ENCODE measurements at regions not wholly inside any gene's neighbourhood (a gene's known extent, or its start where the extent isn't known, plus 50 kb on each side); places are given as distances from the start of the nearest gene placed in this dataset.
"Not testable (repeated sequence)": the region's sequence is repeated elsewhere in the genome, so short reads cannot be mapped to it uniquely, and the experiment has no call there.

GRCh38 chr1:228846952-228847351 is 111.7 kb downstream of the RHOU start:
- no peak for DNase-seq (ENCODE audit: low read depth)
- TF ChIP-seq, protein P1, sequence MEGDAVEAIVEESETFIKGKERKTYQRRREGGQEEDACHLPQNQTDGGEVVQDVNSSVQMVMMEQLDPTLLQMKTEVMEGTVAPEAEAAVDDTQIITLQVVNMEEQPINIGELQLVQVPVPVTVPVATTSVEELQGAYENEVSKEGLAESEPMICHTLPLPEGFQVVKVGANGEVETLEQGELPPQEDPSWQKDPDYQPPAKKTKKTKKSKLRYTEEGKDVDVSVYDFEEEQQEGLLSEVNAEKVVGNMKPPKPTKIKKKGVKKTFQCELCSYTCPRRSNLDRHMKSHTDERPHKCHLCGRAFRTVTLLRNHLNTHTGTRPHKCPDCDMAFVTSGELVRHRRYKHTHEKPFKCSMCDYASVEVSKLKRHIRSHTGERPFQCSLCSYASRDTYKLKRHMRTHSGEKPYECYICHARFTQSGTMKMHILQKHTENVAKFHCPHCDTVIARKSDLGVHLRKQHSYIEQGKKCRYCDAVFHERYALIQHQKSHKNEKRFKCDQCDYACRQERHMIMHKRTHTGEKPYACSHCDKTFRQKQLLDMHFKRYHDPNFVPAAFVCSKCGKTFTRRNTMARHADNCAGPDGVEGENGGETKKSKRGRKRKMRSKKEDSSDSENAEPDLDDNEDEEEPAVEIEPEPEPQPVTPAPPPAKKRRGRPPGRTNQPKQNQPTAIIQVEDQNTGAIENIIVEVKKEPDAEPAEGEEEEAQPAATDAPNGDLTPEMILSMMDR (IDR thresholded peaks at IDR 0.05; ENCODE audit: low read length, missing control alignments) = no peak
- H3K4me3 ChIP-seq (replicated peaks; ENCODE audit: low read depth, low read length) = no peak overlapping the region

DNA sequence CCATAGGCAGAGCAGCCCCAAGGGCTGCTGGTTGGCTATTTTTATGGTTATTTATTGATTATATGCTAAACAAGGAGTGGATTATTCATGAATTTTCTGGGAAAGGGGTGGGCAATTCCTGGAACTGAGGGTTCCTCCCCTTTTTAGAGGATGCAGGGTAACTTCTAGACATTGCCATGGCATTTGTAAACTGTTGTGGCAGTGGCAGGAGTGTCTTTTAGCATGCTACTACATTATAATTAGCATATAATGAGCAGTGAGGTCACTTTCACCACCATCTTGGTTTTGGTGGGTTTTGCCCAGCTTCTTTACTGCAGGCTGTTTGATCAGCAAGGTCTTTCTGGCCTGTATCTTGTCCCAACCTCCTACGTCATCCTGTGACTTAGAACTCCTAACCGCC is 112.2 kb downstream of the RHOU start:
- H3K4me3 ChIP-seq (replicated peaks; ENCODE audit: low read depth, low read length); DNase-seq (ENCODE audit: low read depth): not testable (repeated sequence)

- DNase-seq (ENCODE audit: low read depth) = no peak
- TF ChIP-seq, protein P1 (IDR thresholded peaks at IDR 0.05; ENCODE audit: low read length, missing control alignments) = no peak
- H3K4me3 ChIP-seq (replicated peaks; ENCODE audit: low read depth, low read length) = no peak overlapping the region
Observed at GRCh38 chr1:228848406-228848805, 113.1 kb downstream of the RHOU start.

DNA sequence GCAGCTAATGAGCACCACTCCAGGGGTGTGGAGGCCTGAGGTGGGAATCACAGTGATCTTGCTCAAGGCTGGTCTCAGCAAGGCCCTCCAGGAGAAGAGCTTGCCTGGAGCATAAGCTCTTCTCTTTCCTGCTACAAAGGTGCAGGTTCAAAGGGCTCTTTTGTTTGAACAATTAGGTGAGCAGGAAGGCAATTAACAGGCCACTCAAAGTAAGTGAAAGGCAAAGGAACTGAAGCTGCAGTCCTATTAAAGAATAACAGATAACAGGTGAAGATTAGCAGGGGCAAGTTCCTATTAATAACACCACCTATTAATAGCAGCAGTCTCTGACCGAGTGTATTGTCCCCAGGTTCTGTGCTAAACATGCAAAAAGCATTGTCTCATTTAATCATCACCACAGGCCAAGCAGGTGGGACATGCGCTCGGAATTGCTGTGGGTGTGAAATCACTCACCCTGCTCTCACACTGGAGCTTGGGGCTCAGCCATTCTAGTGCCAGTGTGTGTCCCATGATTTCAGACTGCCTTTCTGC is 113.8 kb downstream of the RHOU start:
- DNase-seq (ENCODE audit: low read depth) = no peak
- TF ChIP-seq, protein P1 (IDR thresholded peaks at IDR 0.05; ENCODE audit: low read length, missing control alignments) = no peak
- no peak overlapping the region for H3K4me3 ChIP-seq (replicated peaks; ENCODE audit: low read depth, low read length)

GRCh38 chr1:228850141-228851100 is 115.1 kb downstream of the RHOU start:
- no peak for DNase-seq (ENCODE audit: low read depth)
- H3K4me3 ChIP-seq (replicated peaks; ENCODE audit: low read depth, low read length) = no peak overlapping the region
- TF ChIP-seq, protein P1 (IDR thresholded peaks at IDR 0.05; ENCODE audit: low read length, missing control alignments) = no peak

DNA sequence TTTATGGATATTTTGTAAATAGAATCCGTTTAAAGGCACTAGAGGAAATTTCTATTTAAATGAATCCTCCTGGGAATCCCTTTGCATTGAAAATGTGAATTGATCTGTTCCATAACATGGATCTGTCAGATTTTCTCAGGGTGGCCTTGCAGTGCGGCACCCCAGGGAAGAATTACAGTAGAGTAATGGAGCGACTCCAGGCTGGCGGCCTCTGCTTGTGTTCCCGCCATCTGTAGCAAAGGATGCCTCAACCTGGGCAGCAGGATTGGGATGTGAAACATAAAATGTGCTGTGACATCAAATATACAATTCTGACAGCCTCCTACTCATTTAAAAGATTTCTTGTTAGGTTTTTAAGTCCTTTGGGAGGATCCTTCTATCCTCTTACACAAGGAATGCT is 115.9 kb downstream of the RHOU start:
- no peak overlapping the region for H3K4me3 ChIP-seq (replicated peaks; ENCODE audit: low read depth, low read length)
- DNase-seq (ENCODE audit: low read depth) = no peak
- TF ChIP-seq, protein P1 (IDR thresholded peaks at IDR 0.05; ENCODE audit: low read length, missing control alignments) = no peak

DNA sequence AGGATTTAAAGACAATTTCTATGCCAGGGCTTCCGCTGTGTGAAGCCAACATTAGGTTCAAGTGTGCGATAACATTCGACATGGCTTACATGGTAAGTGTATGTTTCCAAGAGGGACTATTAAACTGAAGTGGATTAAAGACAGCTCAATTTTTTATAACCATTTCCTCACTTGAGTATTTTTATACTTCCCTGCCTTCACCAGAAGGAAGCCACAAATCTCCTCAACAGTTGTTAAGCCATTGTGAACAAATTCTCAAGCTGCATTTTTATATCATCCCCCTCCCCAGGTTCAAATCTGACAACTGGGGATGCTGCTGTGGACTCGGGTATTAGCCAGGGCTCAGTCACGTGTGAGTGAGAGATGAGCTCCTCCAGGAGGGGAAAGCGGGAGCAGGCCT is 116.3 kb downstream of the RHOU start:
- H3K4me3 ChIP-seq (replicated peaks; ENCODE audit: low read depth, low read length) = no peak overlapping the region
- no peak for DNase-seq (ENCODE audit: low read depth)
- TF ChIP-seq, protein P1 (IDR thresholded peaks at IDR 0.05; ENCODE audit: low read length, missing control alignments) = no peak
